ENCODE measurements at regions not wholly inside any gene's neighbourhood (a gene's known extent, or its start where the extent isn't known, plus 50 kb on each side); places are given as distances from the start of the nearest gene placed in this dataset.

DNA sequence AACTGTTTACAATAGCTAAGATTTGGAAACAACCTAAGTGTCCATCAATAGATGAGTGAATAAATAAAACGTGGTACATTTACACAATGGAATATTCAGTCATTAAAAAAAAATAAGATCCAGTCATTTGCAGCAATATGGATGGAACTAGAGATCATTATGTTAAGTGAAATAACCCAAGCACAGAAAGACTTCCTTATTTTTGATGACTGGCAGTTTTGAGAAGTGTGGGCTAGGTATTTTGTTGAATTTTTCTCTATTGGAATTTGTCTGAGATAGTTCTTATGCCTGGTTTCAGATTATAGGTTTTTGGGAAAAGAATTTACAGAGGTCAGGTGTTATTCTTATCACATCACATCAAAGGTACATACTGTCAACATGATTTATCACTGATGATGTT, 293.8 kb upstream of the ARSJ start:
- H3K9me3 ChIP-seq, result no peaks in the 10 kb centered on the region
- intact Hi-C loops (cut with DNase I), result no loop called here
- H3K36me3 ChIP-seq, result no peaks in the 10 kb centered on the region
- peaks cover 0 to 16% (median 2%) of the 10 kb centered on the region in 4 donors for H3K4me1 ChIP-seq
- WGBS, 2 donors, result 40 to 48% methylated on average over 1 of the region's 1 CpG
- H3K27me3 ChIP-seq, result no peaks in the 10 kb centered on the region
- no peak for DNase-seq
- no peak overlapping the region for H3K27ac ChIP-seq
- no peak for TF ChIP-seq POLR2A (IDR thresholded peaks at IDR 0.05)
- TF ChIP-seq EP300 (IDR thresholded peaks at IDR 0.05), result no peak
- TF ChIP-seq, protein P1, sequence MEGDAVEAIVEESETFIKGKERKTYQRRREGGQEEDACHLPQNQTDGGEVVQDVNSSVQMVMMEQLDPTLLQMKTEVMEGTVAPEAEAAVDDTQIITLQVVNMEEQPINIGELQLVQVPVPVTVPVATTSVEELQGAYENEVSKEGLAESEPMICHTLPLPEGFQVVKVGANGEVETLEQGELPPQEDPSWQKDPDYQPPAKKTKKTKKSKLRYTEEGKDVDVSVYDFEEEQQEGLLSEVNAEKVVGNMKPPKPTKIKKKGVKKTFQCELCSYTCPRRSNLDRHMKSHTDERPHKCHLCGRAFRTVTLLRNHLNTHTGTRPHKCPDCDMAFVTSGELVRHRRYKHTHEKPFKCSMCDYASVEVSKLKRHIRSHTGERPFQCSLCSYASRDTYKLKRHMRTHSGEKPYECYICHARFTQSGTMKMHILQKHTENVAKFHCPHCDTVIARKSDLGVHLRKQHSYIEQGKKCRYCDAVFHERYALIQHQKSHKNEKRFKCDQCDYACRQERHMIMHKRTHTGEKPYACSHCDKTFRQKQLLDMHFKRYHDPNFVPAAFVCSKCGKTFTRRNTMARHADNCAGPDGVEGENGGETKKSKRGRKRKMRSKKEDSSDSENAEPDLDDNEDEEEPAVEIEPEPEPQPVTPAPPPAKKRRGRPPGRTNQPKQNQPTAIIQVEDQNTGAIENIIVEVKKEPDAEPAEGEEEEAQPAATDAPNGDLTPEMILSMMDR (IDR thresholded peaks at IDR 0.05), result no peak
- no peak for TF ChIP-seq POLR2AphosphoS5 (IDR thresholded peaks at IDR 0.05)
- H3K4me3 ChIP-seq, result no peak overlapping the region

DNA sequence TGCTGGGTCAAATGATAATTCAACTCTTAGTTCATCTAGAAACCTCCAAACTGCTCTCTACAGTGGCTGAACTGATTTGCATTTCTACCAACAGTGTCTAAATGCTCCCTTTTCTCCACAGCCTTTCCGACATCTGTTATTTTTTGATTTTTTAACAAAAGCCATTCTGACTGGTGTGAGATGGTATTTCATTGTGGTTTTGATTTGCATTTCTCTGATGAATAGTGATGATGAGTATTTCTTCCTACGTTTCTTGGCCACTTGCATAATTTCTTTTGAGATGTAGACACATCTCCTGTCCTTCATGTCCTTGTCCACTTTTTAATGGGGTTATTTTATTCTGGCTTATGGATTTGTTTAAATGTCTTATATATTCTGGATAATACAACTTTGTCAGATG, 298.2 kb upstream of the ARSJ start:
- Histone ChIP-seq H3K9me3 (no peaks in the 10 kb centered on the region), H3K4me3 (no peak overlapping the region), H3K27ac (no peak overlapping the region), H3K4me1 (peaks cover 0 to under 1% (median 0%) of the 10 kb centered on the region in 4 donors), H3K27me3 (no peaks in the 10 kb centered on the region), H3K36me3 (no peaks in the 10 kb centered on the region)
- 88 to 90% methylated on average over 2 of the region's 2 CpGs for WGBS, 2 donors
- no peak for DNase-seq
- no peak for TF ChIP-seq POLR2A (IDR thresholded peaks at IDR 0.05)
- TF ChIP-seq, protein P1 (IDR thresholded peaks at IDR 0.05), result no peak
- no peak for TF ChIP-seq EP300 (IDR thresholded peaks at IDR 0.05)
- TF ChIP-seq POLR2AphosphoS5 (IDR thresholded peaks at IDR 0.05), result no peak
- intact Hi-C loops (cut with DNase I), result no loop called here

DNA sequence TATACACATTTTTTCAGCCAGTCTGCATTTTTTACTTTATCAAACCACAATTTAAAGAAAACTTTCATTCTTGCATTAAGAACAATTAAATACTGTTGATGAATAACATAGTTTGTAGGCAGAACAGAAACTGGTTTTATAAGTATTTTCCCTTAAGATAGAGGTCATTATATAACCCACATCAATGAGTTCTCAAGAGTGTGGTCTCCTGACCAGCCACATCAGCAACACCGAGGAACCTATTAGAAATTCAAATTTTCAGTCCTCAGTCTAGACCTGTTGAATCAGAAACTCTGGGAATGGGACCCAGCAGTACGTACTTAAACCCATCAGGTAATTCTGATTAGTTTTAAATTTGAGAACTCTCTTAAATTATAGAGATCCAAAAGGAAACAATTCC, 299.6 kb upstream of the ARSJ start:
- DNase-seq, result no peak

DNA sequence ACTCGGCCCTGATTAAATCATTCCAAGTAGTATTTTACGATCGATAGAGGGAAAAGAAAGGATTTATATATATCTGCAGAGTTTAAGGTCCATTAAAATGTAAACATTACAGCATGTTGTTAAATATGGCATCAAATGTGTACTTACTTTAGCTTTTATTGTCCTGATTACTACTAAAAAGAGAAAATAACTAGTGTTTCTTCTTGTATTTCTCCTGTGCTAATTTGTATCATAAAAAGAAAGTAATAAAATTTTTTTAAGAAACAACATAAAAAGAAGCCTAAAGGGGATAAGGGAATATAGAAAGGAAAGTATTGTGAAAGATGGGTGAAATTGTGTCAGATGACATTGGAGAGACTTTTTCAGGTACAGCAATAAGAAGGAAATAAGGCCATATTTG, 300.3 kb upstream of the ARSJ start:
- H3K27me3 ChIP-seq, result no peaks in the 10 kb centered on the region
- no peaks in the 10 kb centered on the region for H3K4me1 ChIP-seq
- no peak for TF ChIP-seq POLR2A (IDR thresholded peaks at IDR 0.05)
- H3K9me3 ChIP-seq, result no peaks in the 10 kb centered on the region
- intact Hi-C loops (cut with DNase I), result no loop called here
- H3K4me3 ChIP-seq, result no peak overlapping the region
- 18 to 67% methylated on average over 3 of the region's 3 CpGs for WGBS, 2 donors
- H3K36me3 ChIP-seq, result no peaks in the 10 kb centered on the region
- DNase-seq, result no peak
- no peak overlapping the region for H3K27ac ChIP-seq

More for the DNA sequence above, 299.6 kb upstream of the ARSJ start:
- H3K36me3 ChIP-seq, result no peaks in the 10 kb centered on the region
- no peaks in the 10 kb centered on the region for H3K27me3 ChIP-seq
- no peak overlapping the region for H3K27ac ChIP-seq
- H3K9me3 ChIP-seq, result no peaks in the 10 kb centered on the region
- no peak overlapping the region for H3K4me3 ChIP-seq
- intact Hi-C loops (cut with DNase I), result no loop called here
- TF ChIP-seq POLR2AphosphoS5 (IDR thresholded peaks at IDR 0.05) (no peak), POLR2A (IDR thresholded peaks at IDR 0.05) (no peak), EP300 (IDR thresholded peaks at IDR 0.05) (no peak)
- TF ChIP-seq, protein P1 (IDR thresholded peaks at IDR 0.05), result no peak
- 92 to 97% methylated on average over 2 of the region's 2 CpGs for WGBS, 2 donors
- H3K4me1 ChIP-seq, result no peaks in the 10 kb centered on the region

DNA sequence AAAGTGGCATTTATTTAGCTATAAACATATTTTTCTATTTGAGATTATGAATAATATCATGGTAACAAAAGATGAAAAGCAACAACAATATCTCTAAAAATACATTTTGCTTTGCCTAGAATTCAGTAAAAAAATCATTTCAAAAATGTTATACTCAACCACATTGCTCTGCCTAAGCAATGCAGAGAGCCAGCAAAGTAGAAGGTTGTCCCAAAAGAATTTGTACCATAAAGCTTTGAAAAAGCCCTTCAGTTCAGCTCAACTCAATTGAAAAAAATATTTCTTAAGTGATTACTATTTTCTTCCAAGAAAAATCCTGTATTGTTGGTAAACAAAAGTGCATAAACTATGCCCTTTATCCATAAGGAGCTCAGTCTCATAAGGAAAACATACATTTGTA, 301.2 kb upstream of the ARSJ start:
- H3K4me1 ChIP-seq, result no peaks in the 10 kb centered on the region
- no peak for TF ChIP-seq EP300 (IDR thresholded peaks at IDR 0.05)
- no peak for TF ChIP-seq POLR2AphosphoS5 (IDR thresholded peaks at IDR 0.05)
- no peak for TF ChIP-seq POLR2A (IDR thresholded peaks at IDR 0.05)
- TF ChIP-seq, protein P1 (IDR thresholded peaks at IDR 0.05), result no peak
- no peak for DNase-seq
- intact Hi-C loops (cut with DNase I), result no loop called here
- no peaks in the 10 kb centered on the region for H3K36me3 ChIP-seq
- H3K4me3 ChIP-seq, result no peak overlapping the region
- H3K27me3 ChIP-seq, result no peaks in the 10 kb centered on the region
- no peak overlapping the region for H3K27ac ChIP-seq
- no peaks in the 10 kb centered on the region for H3K9me3 ChIP-seq

Data from sigmoid colon (tissue), 6 donors.